WTC11 (cell line): ENCODE measurements at regions not wholly inside any gene's neighbourhood (a gene's known extent, or its start where the extent isn't known, plus 50 kb on each side); places are given as distances from the start of the nearest gene placed in this dataset.

Source experiments
- CBFB ChIP-seq: sonication (generic); formaldehyde crosslinking; IDR thresholded peaks from 2 replicates; pipeline ENCODE4 v1.8.1; 2022; ENCODE audit warnings: mild to moderate bottlenecking, low read depth, missing genetic modification reagents
- FOXJ3 ChIP-seq: sonication (generic); formaldehyde crosslinking; IDR thresholded peaks from 2 replicates; pipeline ENCODE4 v1.9.0; 2021; ENCODE audit warnings: missing genetic modification reagents, mild to moderate bottlenecking, borderline replicate concordance
- FOXP1 ChIP-seq: sonication (generic); formaldehyde crosslinking; IDR thresholded peaks from 2 replicates; pipeline ENCODE4 v1.8.0; 2022; ENCODE audit warnings: missing genetic modification reagents, mild to moderate bottlenecking, moderate library complexity, borderline replicate concordance
- FOXP4 ChIP-seq: sonication (generic); formaldehyde crosslinking; IDR thresholded peaks from 2 replicates; pipeline ENCODE4 v1.8.0; 2022; ENCODE audit warnings: mild to moderate bottlenecking, missing genetic modification reagents
- GABPB1 ChIP-seq: sonication (generic); formaldehyde crosslinking; IDR thresholded peaks from 2 replicates; pipeline ENCODE4 v1.8.1; 2023; ENCODE audit warnings: mild to moderate bottlenecking, missing genetic modification reagents
- HMGA2 ChIP-seq: fragments of 250-450 bp; sonication (Bioruptor Pico); IDR thresholded peaks from 2 replicates; pipeline ENCODE4 v1.4.0; 2021; ENCODE audit warnings: mild to moderate bottlenecking, moderate library complexity
- MYBL2 ChIP-seq: sonication (generic); formaldehyde crosslinking; IDR thresholded peaks from 2 replicates; pipeline ENCODE4 v1.8.1; 2023; ENCODE audit warnings: mild to moderate bottlenecking, moderate library complexity, missing genetic modification reagents
- NFYB ChIP-seq: sonication (generic); formaldehyde crosslinking; conservative IDR thresholded peaks from 2 replicates; pipeline ENCODE4 v1.8.0; 2022; ENCODE audit warnings: low read depth, missing genetic modification reagents
- TF ChIP-seq, protein P1 (sequence below): fragments of 200-600 bp; IDR thresholded peaks from 2 replicates; pipeline ENCODE4 v1.8.0; 2022; ENCODE audit warnings: antibody characterized with exemption
- TF ChIP-seq, protein P2 (sequence below): sonication (generic); formaldehyde crosslinking; IDR thresholded peaks from 2 replicates; pipeline ENCODE4 v1.8.1; 2023; ENCODE audit warnings: mild to moderate bottlenecking, missing genetic modification reagents, borderline replicate concordance
- TF ChIP-seq, protein P3 (sequence below): sonication (generic); formaldehyde crosslinking; IDR thresholded peaks from 2 replicates; pipeline ENCODE4 v1.8.1; 2023; ENCODE audit warnings: mild to moderate bottlenecking, moderate library complexity, missing genetic modification reagents
- TF ChIP-seq, protein P4 (sequence below): sonication (generic); formaldehyde crosslinking; conservative IDR thresholded peaks from 2 replicates; pipeline ENCODE4 v1.8.1; 2022; ENCODE audit warnings: mild to moderate bottlenecking, missing genetic modification reagents

DNA sequence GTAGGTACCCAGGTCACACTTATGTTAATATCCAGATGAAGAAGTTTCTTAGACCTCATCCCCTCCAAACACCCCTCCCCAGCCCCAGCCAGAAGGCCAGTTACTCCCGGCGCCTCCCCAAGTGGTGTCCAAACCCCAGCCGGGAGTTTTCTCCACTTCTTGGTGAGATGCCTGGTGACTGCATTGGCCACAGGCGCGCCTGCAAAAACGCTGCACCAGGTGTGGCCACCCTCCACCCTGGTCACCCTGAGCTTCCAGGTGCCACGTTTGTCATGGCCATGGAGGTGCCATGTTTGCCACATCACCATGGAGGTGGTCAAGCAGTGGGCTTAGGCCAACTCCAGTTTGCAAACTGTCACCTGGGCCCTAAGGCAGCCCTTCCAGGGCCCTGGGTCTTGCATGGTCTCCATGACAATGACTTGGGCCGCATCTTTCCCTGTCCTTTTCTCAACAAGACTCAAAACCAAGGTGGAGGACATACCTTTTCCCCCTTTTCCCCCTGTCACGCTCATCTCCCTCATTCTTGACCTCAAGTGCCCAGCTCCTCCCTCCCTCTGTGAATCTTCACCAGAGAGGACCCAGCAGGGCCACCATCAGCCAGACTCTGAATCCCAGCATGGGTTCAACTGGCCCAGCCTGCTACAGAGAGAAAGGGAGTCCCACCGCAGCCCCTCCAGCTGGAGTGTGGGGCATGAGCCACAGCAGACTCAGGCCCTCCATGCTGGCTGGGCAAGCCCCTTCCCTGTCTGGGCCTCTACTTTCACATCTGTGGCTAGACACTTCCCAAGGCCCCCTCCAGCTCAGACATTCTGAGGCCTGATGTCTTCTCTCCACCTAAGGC is 125.9 kb upstream of the ZBTB40 start:
- TF ChIP-seq MYBL2 (no peak), NFYB (no peak), CBFB (no peak), GABPB1 (CRISPR knock-in tag) (no peak), HMGA2 (no peak), FOXJ3 (CRISPR knock-in tag) (no peak), FOXP4 (CRISPR knock-in tag) (no peak), FOXP1 (CRISPR knock-in tag) (no peak)
- TF ChIP-seq, protein P1, sequence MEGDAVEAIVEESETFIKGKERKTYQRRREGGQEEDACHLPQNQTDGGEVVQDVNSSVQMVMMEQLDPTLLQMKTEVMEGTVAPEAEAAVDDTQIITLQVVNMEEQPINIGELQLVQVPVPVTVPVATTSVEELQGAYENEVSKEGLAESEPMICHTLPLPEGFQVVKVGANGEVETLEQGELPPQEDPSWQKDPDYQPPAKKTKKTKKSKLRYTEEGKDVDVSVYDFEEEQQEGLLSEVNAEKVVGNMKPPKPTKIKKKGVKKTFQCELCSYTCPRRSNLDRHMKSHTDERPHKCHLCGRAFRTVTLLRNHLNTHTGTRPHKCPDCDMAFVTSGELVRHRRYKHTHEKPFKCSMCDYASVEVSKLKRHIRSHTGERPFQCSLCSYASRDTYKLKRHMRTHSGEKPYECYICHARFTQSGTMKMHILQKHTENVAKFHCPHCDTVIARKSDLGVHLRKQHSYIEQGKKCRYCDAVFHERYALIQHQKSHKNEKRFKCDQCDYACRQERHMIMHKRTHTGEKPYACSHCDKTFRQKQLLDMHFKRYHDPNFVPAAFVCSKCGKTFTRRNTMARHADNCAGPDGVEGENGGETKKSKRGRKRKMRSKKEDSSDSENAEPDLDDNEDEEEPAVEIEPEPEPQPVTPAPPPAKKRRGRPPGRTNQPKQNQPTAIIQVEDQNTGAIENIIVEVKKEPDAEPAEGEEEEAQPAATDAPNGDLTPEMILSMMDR, result no peak
- TF ChIP-seq, protein P2, sequence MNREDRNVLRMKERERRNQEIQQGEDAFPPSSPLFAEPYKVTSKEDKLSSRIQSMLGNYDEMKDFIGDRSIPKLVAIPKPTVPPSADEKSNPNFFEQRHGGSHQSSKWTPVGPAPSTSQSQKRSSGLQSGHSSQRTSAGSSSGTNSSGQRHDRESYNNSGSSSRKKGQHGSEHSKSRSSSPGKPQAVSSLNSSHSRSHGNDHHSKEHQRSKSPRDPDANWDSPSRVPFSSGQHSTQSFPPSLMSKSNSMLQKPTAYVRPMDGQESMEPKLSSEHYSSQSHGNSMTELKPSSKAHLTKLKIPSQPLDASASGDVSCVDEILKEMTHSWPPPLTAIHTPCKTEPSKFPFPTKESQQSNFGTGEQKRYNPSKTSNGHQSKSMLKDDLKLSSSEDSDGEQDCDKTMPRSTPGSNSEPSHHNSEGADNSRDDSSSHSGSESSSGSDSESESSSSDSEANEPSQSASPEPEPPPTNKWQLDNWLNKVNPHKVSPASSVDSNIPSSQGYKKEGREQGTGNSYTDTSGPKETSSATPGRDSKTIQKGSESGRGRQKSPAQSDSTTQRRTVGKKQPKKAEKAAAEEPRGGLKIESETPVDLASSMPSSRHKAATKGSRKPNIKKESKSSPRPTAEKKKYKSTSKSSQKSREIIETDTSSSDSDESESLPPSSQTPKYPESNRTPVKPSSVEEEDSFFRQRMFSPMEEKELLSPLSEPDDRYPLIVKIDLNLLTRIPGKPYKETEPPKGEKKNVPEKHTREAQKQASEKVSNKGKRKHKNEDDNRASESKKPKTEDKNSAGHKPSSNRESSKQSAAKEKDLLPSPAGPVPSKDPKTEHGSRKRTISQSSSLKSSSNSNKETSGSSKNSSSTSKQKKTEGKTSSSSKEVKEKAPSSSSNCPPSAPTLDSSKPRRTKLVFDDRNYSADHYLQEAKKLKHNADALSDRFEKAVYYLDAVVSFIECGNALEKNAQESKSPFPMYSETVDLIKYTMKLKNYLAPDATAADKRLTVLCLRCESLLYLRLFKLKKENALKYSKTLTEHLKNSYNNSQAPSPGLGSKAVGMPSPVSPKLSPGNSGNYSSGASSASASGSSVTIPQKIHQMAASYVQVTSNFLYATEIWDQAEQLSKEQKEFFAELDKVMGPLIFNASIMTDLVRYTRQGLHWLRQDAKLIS (CRISPR knock-in tag), result no peak
- TF ChIP-seq, protein P3, sequence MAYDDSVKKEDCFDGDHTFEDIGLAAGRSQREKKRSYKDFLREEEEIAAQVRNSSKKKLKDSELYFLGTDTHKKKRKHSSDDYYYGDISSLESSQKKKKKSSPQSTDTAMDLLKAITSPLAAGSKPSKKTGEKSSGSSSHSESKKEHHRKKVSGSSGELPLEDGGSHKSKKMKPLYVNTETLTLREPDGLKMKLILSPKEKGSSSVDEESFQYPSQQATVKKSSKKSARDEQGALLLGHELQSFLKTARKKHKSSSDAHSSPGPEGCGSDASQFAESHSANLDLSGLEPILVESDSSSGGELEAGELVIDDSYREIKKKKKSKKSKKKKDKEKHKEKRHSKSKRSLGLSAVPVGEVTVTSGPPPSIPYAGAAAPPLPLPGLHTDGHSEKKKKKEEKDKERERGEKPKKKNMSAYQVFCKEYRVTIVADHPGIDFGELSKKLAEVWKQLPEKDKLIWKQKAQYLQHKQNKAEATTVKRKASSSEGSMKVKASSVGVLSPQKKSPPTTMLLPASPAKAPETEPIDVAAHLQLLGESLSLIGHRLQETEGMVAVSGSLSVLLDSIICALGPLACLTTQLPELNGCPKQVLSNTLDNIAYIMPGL (CRISPR knock-in tag), result no peak
- TF ChIP-seq, protein P4, sequence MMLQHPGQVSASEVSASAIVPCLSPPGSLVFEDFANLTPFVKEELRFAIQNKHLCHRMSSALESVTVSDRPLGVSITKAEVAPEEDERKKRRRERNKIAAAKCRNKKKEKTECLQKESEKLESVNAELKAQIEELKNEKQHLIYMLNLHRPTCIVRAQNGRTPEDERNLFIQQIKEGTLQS (CRISPR knock-in tag), result no peak
